Fibroblast of the aortic adventitia (primary cell): ENCODE measurements at regions not wholly inside any gene's neighbourhood (a gene's known extent, or its start where the extent isn't known, plus 50 kb on each side); places are given as distances from the start of the nearest gene placed in this dataset.

Source experiments
- DNase-seq: peaks from one replicate; pipeline ENCODE4 v3.0.0-alpha.2; 2010; ENCODE audit warnings: low read depth
- H3K4me3 ChIP-seq: 2 replicates; pipeline ENCODE4 v1.5.1; 2011; ENCODE audit warnings: low read depth, mild to moderate bottlenecking, control low read depth, low read length, moderate library complexity
- CTCF ChIP-seq: IDR thresholded peaks from 2 replicates; pipeline ENCODE4 v1.5.1; 2011; ENCODE audit warnings: mild to moderate bottlenecking, low read length, control low read depth, inconsistent platforms; ENCODE audit not compliant: insufficient read depth

- DNase-seq, result no peak
- TF ChIP-seq CTCF, result no peak
These were observed 78.0 kb upstream of the CTLA4 start for GRCh38 chr2:203789618-203790017.

GRCh38 chr2:203790134-203790852, 77.3 kb upstream of the CTLA4 start:
- no peak for DNase-seq
- no peak for TF ChIP-seq CTCF
- H3K4me3 ChIP-seq, result no peak overlapping the region

More at GRCh38 chr2:203789618-203790017, 78.0 kb upstream of the CTLA4 start:
- no peak overlapping the region for H3K4me3 ChIP-seq

- no peak for TF ChIP-seq CTCF
- DNase-seq, result no peak
These were observed 71.1 kb upstream of the CTLA4 start for GRCh38 chr2:203796248-203797010.

DNA sequence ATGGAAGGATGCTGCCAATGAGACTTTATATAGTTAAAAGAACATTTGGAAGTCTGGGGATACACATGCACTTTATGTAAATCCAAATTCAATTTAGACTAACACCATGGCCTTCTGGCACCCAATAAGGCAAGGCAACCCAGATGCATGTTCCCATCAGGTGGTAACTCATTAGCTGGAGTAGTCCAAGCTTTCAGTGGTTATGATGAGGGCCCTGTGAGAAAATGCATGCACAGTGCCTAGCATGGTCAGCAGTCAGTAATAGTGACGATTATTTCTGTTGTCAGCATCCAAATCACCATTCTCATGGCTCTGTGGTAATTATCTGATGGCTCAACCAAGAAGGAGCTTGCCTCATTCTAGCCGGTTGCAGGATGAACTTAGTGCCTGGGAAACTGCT, 70.3 kb upstream of the CTLA4 start:
- H3K4me3 ChIP-seq, result no peak overlapping the region
- TF ChIP-seq CTCF, result no peak
- no peak for DNase-seq

More at GRCh38 chr2:203796248-203797010, 71.1 kb upstream of the CTLA4 start:
- no peak overlapping the region for H3K4me3 ChIP-seq

GRCh38 chr2:203797712-203798111, 69.9 kb upstream of the CTLA4 start:
- TF ChIP-seq CTCF, result no peak
- DNase-seq, result no peak
- H3K4me3 ChIP-seq, result no peak overlapping the region

DNA sequence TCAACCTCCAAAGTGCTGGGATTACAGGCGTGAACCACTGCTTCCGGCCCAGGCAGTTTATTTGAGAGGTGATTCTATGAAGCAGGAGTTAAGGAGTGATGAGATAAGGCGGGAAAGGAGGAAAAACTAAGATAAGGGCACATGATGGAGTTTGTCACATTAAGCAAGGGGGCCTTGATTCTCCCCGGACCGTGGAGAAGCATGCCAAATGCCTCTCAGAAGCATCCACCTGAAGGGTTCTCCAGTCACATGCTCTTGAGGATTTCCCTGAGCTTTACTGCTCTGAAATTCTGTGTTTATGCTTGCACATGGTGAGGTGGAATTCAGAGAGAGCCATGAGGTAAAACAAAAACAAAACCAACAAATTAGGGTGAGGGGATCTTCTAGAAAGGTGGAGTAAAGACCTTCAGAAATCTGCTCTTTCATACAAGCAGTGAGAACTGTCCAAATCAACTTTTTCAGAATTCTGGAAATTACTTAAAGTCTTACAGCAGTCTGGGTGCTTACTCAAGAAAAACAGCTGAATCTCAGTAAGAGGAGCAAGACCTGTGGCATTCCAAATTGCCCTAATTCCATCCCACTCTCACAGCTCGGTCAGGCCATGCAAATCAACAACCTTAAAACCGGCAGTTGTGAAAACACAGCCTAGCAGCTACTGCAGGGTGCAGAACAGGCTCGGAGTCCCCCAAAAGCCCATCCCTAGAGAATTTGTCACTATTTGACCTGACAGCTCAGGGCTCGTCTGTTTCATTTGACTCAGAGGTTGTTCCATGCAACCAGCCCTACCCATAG, 69.1 kb upstream of the CTLA4 start:
- no peak overlapping the region for H3K4me3 ChIP-seq
- no peak for TF ChIP-seq CTCF
- DNase-seq, result no peak
